HepG2 (cell line): ENCODE measurements at regions not wholly inside any gene's neighbourhood (a gene's known extent, or its start where the extent isn't known, plus 50 kb on each side); places are given as distances from the start of the nearest gene placed in this dataset.

Source experiments
- ATAC-seq: fragments of 200-7000 bp; cut with Tn5 transposase; 3 replicates; pipeline ENCODE4 v1.9.1; 2020; ENCODE audit warnings: mild to moderate bottlenecking, moderate library complexity
- BruUV-seq: library from RNA; stranded (reverse); fragments of 400-500 nt; replicated peaks from 2 replicates; lab custom pipeline; 2021; lab: Mats Ljungman, UMichigan
- CTCF ChIA-PET: fragments of 300-600 bp; formaldehyde crosslinking; extraction: SDS; loops from one replicate; lab custom pipeline; 2021; ENCODE audit warnings: low total read pairs, inconsistent platforms, low intra/inter-chr PET ratio; lab: Yijun Ruan, JAX
- POLR2A ChIA-PET: fragments of 350-600 bp; sonication (Branson Sonifier 250); formaldehyde crosslinking; loops from one replicate; lab custom pipeline; 2020; ENCODE audit warnings: antibody characterized with exemption, inconsistent platforms; lab: Yijun Ruan, JAX
- DNase-seq: peaks from one replicate; pipeline ENCODE4 v3.0.0-alpha.2; 2015; ENCODE audit warnings: low spot score
- FAIRE-seq: peaks from 3 replicates; lab custom pipeline; 2011; peaks lifted over from hg19 to GRCh38; lab: Jason Lieb, UNC
- H2AFZ ChIP-seq: one replicate; pipeline ENCODE4 v1.6.1; 2011; ENCODE audit warnings: low read length, inconsistent platforms
- H3K27ac ChIP-seq: fragments of 300-600 bp; 3 replicates; pipeline ENCODE4 v1.8.0; 2011; ENCODE audit warnings: mixed run types, mild to moderate bottlenecking, mixed read lengths, low read length, inconsistent platforms; ENCODE audit not compliant: insufficient read depth; ENCODE audit errors: extremely low read length
- H3K27me3 ChIP-seq, 2 experiments: fragments of 200-600 bp in 1 of 2; 2 replicates in 1 of 2; 3 replicates in 1 of 2; pipeline versions ENCODE4 v1.6.0 to v1.8.0; 2011; ENCODE audit warnings: low read length in 2 of 2, mild to moderate bottlenecking in 2 of 2, moderate library complexity in 2 of 2, inconsistent platforms in 1 of 2; ENCODE audit not compliant: insufficient read depth in 2 of 2, control insufficient read depth in 1 of 2
- H3K36me3 ChIP-seq, 2 experiments: fragments of 200-600 bp in 1 of 2; replicated peaks in 1 of 2; 2 replicates in 1 of 2; 3 replicates in 1 of 2; pipeline versions ENCODE4 v1.5.1 to v1.8.0; 2011; ENCODE audit warnings: low read length in 2 of 2, inconsistent platforms in 1 of 2; ENCODE audit not compliant: insufficient read depth in 2 of 2, control insufficient read depth in 1 of 2
- H3K4me1 ChIP-seq: 2 replicates; pipeline ENCODE4 v1.5.1; 2012; ENCODE audit warnings: low read length, inconsistent platforms; ENCODE audit not compliant: insufficient read depth
- H3K4me2 ChIP-seq: 2 replicates; pipeline ENCODE4 v1.6.0; 2011; ENCODE audit warnings: low read depth, low read length, inconsistent platforms
- H3K4me3 ChIP-seq, 3 experiments: fragments of 200-600 bp in 1 of 3; sonication (generic), shearing (Covaris generic) in 1 of 3; replicated peaks in 1 of 3; 2 replicates each; pipeline ENCODE4 v1.5.1; 2011 to 2016; ENCODE audit warnings: low read length in 3 of 3, inconsistent platforms in 2 of 3, low read depth in 2 of 3, mild to moderate bottlenecking in 2 of 3, control low read depth in 1 of 3, mixed read lengths in 1 of 3; ENCODE audit not compliant: insufficient read depth in 1 of 3
- H3K79me2 ChIP-seq: one replicate; pipeline ENCODE4 v1.6.1; 2011; ENCODE audit warnings: low read length, inconsistent platforms; ENCODE audit not compliant: insufficient read depth
- H3K9ac ChIP-seq: 2 replicates; pipeline ENCODE4 v1.6.0; 2011; ENCODE audit warnings: mild to moderate bottlenecking, low read depth, low read length, inconsistent platforms; ENCODE audit not compliant: insufficient read depth
- H3K9me3 ChIP-seq: 2 replicates; pipeline ENCODE4 v1.5.1; 2012; ENCODE audit warnings: mild to moderate bottlenecking, low read length
- H4K20me1 ChIP-seq: 2 replicates; pipeline ENCODE4 v1.6.0; 2011; ENCODE audit warnings: inconsistent platforms, mild to moderate bottlenecking, low read length, moderate library complexity; ENCODE audit not compliant: insufficient read depth
- CEBPG ChIP-seq: IDR thresholded peaks from 2 replicates; pipeline ENCODE4 v1.6.1; 2016
- EP300 ChIP-seq, 3 experiments: sonication (generic) in 1 of 3; formaldehyde crosslinking in 1 of 3; IDR thresholded peaks; 2 replicates each; pipeline versions ENCODE4 v1.5.1 to v1.6.1; 2011 to 2020; ENCODE audit warnings: low read depth in 2 of 3, low read length in 2 of 3, borderline replicate concordance in 1 of 3, improper control_type of control experiment in 1 of 3, mild to moderate bottlenecking in 1 of 3, missing genetic modification reagents in 1 of 3, moderate library complexity in 1 of 3
- MED8 ChIP-seq: sonication (generic); formaldehyde crosslinking; IDR thresholded peaks from 2 replicates; pipeline ENCODE4 v1.8.1; 2023; ENCODE audit warnings: mild to moderate bottlenecking, missing genetic modification reagents; ENCODE audit not compliant: insufficient replicate concordance
- MEIS2 ChIP-seq: sonication (generic); formaldehyde crosslinking; IDR thresholded peaks from 2 replicates; pipeline ENCODE4 v1.9.0; 2021; ENCODE audit warnings: mild to moderate bottlenecking, missing genetic modification reagents
- MIER3 ChIP-seq: IDR thresholded peaks from 2 replicates; pipeline ENCODE4 v1.6.1; 2016; ENCODE audit warnings: missing compliant biosample characterization, borderline replicate concordance
- NCOA1 ChIP-seq: sonication (generic); formaldehyde crosslinking; IDR thresholded peaks from 2 replicates; pipeline ENCODE4 v1.9.0; 2021; ENCODE audit warnings: missing genetic modification reagents
- PAF1 ChIP-seq: IDR thresholded peaks from 2 replicates; pipeline ENCODE4 v1.6.1; 2016; ENCODE audit warnings: missing genetic modification reagents, missing compliant biosample characterization
- PITX1 ChIP-seq: sonication (generic); formaldehyde crosslinking; IDR thresholded peaks from 2 replicates; pipeline ENCODE4 v1.5.1; 2020; ENCODE audit warnings: mild to moderate bottlenecking, missing genetic modification reagents
- RFX3 ChIP-seq: IDR thresholded peaks from 2 replicates; pipeline ENCODE4 v1.6.1; 2016; ENCODE audit warnings: missing biosample characterization, missing genetic modification reagents
- ZFP62 ChIP-seq: sonication (generic); formaldehyde crosslinking; IDR thresholded peaks from 2 replicates; pipeline ENCODE4 v1.4.0; 2020; ENCODE audit warnings: missing genetic modification reagents
- ZNF383 ChIP-seq: sonication (generic); formaldehyde crosslinking; IDR thresholded peaks from 2 replicates; pipeline ENCODE4 v1.4.0; 2020; ENCODE audit warnings: missing genetic modification reagents, mild to moderate bottlenecking, borderline replicate concordance
- ZNF432 ChIP-seq: sonication (generic); formaldehyde crosslinking; IDR thresholded peaks from 2 replicates; pipeline ENCODE4 v1.5.0; 2020; ENCODE audit warnings: missing genetic modification reagents, mild to moderate bottlenecking, borderline replicate concordance
- ZNF44 ChIP-seq: sonication (generic); formaldehyde crosslinking; IDR thresholded peaks from 2 replicates; pipeline ENCODE4 v1.5.1; 2020; ENCODE audit warnings: mild to moderate bottlenecking, missing genetic modification reagents
- ZSCAN25 ChIP-seq: sonication (generic); formaldehyde crosslinking; IDR thresholded peaks from 2 replicates; pipeline ENCODE4 v1.8.0; 2022; ENCODE audit warnings: mild to moderate bottlenecking, missing genetic modification reagents
- WGBS: methylation state at CpG from one replicate; pipeline ENCODE4 v1.1.6; 2017; ENCODE audit warnings: low lambda C conversion rate; 5-methylcytosine and 5-hydroxymethylcytosine counted together
- in situ Hi-C: cut with HindIII; loops from 2 replicates; pipeline ENCODE4 v1.10.0; 2017; ENCODE audit warnings: low pct_unique_long_range_greater_than_20kb; ENCODE audit not compliant: extremely low pct_ligation_motif_present
- intact Hi-C: fragments of 100-400 bp; cut with micrococcal nuclease; formaldehyde crosslinking; loops from one replicate; pipeline ENCODE4 v1.10.0; 2022; ENCODE audit not compliant: unreplicated experiment
- TF ChIP-seq, protein P1 (sequence below): sonication (generic); formaldehyde crosslinking; IDR thresholded peaks from 2 replicates; pipeline ENCODE4 v1.4.0; 2020; ENCODE audit warnings: missing genetic modification reagents
- TF ChIP-seq, protein P2 (sequence below): sonication (generic); formaldehyde crosslinking; IDR thresholded peaks from 2 replicates; pipeline ENCODE4 v1.9.0; 2021; ENCODE audit warnings: missing genetic modification reagents, mild to moderate bottlenecking, borderline replicate concordance

DNA sequence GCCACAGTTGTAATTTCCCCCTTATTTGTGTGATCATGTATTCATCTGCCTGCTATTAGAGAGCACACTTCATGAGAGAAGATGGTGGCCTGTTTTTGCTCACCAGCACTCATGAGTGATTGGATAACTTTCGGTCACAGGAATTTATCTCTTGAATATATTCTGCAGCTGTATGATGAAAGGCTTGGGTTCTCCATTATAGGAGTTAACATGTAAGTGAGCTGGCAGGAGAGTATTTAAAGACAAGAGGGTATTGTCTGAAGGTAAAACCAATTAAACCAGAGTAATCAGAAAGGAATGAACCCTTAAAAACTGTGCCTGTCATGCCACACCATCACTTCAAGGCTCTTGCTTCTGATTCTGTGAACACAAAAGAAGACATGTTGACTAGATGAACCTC is 574.9 kb upstream of the CAMK1G start:
- Histone ChIP-seq H4K20me1 (no peaks in the 10 kb centered on the region), H3K4me2 (no peak overlapping the region), H3K27ac (no peak overlapping the region), H3K4me3 (no peak overlapping the region), H3K27me3 (no peaks in the 10 kb centered on the region), H2AFZ (no peak overlapping the region)
- POLR2A ChIA-PET: no interaction called here
- CTCF ChIA-PET: no interaction called here
- WGBS: 8% methylated on average over 1 of the region's 1 CpG
- TF ChIP-seq, protein P1, sequence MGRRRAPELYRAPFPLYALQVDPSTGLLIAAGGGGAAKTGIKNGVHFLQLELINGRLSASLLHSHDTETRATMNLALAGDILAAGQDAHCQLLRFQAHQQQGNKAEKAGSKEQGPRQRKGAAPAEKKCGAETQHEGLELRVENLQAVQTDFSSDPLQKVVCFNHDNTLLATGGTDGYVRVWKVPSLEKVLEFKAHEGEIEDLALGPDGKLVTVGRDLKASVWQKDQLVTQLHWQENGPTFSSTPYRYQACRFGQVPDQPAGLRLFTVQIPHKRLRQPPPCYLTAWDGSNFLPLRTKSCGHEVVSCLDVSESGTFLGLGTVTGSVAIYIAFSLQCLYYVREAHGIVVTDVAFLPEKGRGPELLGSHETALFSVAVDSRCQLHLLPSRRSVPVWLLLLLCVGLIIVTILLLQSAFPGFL (CRISPR knock-in tag): no peak
- TF ChIP-seq, protein P2, sequence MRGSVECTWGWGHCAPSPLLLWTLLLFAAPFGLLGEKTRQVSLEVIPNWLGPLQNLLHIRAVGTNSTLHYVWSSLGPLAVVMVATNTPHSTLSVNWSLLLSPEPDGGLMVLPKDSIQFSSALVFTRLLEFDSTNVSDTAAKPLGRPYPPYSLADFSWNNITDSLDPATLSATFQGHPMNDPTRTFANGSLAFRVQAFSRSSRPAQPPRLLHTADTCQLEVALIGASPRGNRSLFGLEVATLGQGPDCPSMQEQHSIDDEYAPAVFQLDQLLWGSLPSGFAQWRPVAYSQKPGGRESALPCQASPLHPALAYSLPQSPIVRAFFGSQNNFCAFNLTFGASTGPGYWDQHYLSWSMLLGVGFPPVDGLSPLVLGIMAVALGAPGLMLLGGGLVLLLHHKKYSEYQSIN (CRISPR knock-in tag): no peak
- TF ChIP-seq, all 625 proteins: peak for 0
- intact Hi-C loops (no loop called here), in situ Hi-C loops (no loop called here)
- Histone ChIP-seq H3K79me2 (no peaks in the 10 kb centered on the region), H3K9ac (no peak overlapping the region), H3K4me1 (no peaks in the 10 kb centered on the region), H3K9me3 (0 out of 2 replicates have a peak, but pooled peaks cover 9% of the 10 kb centered on the region), H3K36me3 (no peaks in the 10 kb centered on the region)
- FAIRE-seq: no peak
- BruUV-seq: no TSS peak
- ATAC-seq: no peak
- DNase-seq: no peak

DNA sequence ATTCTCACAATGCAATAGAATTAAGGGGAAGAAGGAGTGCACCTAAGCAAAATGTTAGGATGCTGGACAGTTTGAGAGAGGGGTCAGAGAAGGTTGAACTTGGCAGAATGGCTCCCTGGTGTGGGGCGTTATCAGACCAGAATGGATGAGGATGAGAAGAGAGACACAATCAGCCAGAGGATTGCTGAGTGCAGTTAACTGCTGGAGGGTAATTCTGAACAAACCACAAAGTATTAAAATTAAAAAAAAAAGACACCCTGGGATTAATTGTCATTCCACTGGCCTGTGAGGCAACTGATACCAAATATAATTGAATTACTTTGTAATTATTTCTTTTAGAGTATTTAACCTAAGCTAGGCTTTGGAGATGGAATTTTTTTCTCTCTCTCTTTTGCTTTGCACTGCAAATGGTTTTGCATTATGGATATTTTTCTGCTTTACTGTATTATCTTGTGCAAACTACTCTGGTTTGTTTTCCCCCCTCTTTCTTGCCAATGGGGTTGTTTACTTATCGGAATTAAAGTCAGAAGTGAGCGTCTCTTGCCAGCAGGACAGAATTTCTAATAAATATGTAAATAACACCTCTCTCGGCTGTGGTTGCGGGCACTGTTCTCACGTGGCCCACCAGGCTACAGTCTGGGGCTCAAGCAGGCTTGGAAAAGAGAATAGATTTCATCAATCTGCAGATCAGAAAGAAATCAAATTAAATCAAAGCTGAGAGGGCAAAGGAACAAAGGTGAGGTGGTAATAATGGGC is 572.9 kb upstream of the CAMK1G start:
- no peak for FAIRE-seq
- ChIA-PET CTCF (no interaction called here), POLR2A (no interaction called here)
- Histone ChIP-seq H3K9ac (no peak overlapping the region), H3K4me3 (no peak overlapping the region), H3K27me3 (no peaks in the 10 kb centered on the region), H2AFZ (no peak overlapping the region), H3K4me1 (no peaks in the 10 kb centered on the region), H3K27ac (no peak overlapping the region), H3K36me3 (no peaks in the 10 kb centered on the region), H3K4me2 (no peak overlapping the region), H4K20me1 (no peaks in the 10 kb centered on the region), H3K79me2 (no peaks in the 10 kb centered on the region), H3K9me3 (0 out of 2 replicates have a peak, but pooled peaks cover 9% of the 10 kb centered on the region)
- no peak for DNase-seq
- intact Hi-C loops: no loop called here
- ATAC-seq: no peak
- WGBS: 6% methylated on average over 6 of the region's 6 CpGs
- in situ Hi-C loops: no loop called here
- no TSS peak for BruUV-seq
- no peak for TF ChIP-seq MEIS2 (CRISPR knock-in tag)
- TF ChIP-seq CEBPG (CRISPR knock-in tag): no peak
- TF ChIP-seq MIER3 (CRISPR knock-in tag): no peak
- TF ChIP-seq ZNF44: no peak
- no peak for TF ChIP-seq PAF1
- TF ChIP-seq ZSCAN25 (CRISPR knock-in tag): no peak
- no peak for TF ChIP-seq ZFP62
- no peak for TF ChIP-seq ZNF383 (CRISPR knock-in tag)
- no peak for TF ChIP-seq MED8 (CRISPR knock-in tag)
- TF ChIP-seq ZNF432 (CRISPR knock-in tag): no peak
- TF ChIP-seq PITX1 (CRISPR knock-in tag): no peak
- TF ChIP-seq EP300 (IDR thresholded peaks at IDR 0.05; ENCODE audit: low read depth in 2 of 2, low read length in 2 of 2): no peak
- no peak for TF ChIP-seq EP300 (CRISPR knock-in tag; IDR thresholded peaks at IDR 0.05; ENCODE audit: borderline replicate concordance)
- no peak for TF ChIP-seq NCOA1 (CRISPR knock-in tag)
- no peak for TF ChIP-seq RFX3 (CRISPR knock-in tag)
